Brain microvascular endothelial cell (primary cell): ENCODE measurements at regions not wholly inside any gene's neighbourhood (a gene's known extent, or its start where the extent isn't known, plus 50 kb on each side); places are given as distances from the start of the nearest gene placed in this dataset.

Experiments used
- DNase-seq: peaks from one replicate; pipeline ENCODE4 v3.0.0-alpha.2; 2020
- H3K27ac ChIP-seq: fragments of 250-450 bp; sonication (Bioruptor Pico); 2 replicates; pipeline ENCODE4 v1.5.1; 2020; ENCODE audit warnings: mild to moderate bottlenecking, moderate library complexity
- H3K27me3 ChIP-seq: fragments of 250-450 bp; sonication (Bioruptor Pico); replicated peaks from 2 replicates; pipeline ENCODE4 v1.5.1; 2020; ENCODE audit warnings: mild to moderate bottlenecking
- H3K36me3 ChIP-seq: fragments of 250-450 bp; sonication (Bioruptor Pico); replicated peaks from 2 replicates; pipeline ENCODE4 v1.5.1; 2020; ENCODE audit warnings: mild to moderate bottlenecking
- H3K4me3 ChIP-seq: 2 replicates; pipeline ENCODE4 v1.5.1; 2011; ENCODE audit warnings: low read depth, mild to moderate bottlenecking, control low read depth, low read length, moderate library complexity
- in situ Hi-C: cut with HindIII; loops from 2 replicates; pipeline ENCODE4 v1.10.0; 2017; ENCODE audit warnings: low sequenced_read_pairs, low pct_ligation_motif_present
- TF ChIP-seq, protein P1 (sequence below): IDR thresholded peaks from 2 replicates; pipeline ENCODE4 v1.5.1; 2011; ENCODE audit warnings: low read depth, mild to moderate bottlenecking, moderate library complexity, low read length, control low read depth, inconsistent platforms; ENCODE audit errors: missing control alignments

DNA sequence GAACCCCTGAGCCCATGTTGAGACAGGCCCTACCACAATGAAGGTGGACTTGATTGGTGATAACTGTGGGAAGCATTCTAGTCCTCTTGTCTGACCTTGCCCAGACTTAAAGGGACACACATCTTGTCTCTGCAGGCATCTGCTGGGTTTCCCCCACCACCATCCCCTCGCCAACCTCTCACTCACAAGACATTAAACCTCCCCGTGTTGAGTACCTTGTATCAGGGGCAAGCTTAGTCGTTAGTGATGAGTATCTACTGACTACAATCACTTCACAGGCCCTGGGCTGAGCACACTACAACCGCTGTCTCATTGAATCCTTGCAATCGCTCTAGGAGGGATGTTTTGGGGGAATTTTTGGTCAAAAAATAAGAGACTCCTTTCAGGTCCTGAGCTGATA, 86.0 kb downstream of the ICOS start:
- Histone ChIP-seq H3K27me3 (no peaks in the 10 kb centered on the region), H3K36me3 (no peaks in the 10 kb centered on the region), H3K27ac (no peak overlapping the region), H3K4me3 (no peak overlapping the region)
- no peak for DNase-seq
- in situ Hi-C loops, result no loop called here
- TF ChIP-seq, protein P1, sequence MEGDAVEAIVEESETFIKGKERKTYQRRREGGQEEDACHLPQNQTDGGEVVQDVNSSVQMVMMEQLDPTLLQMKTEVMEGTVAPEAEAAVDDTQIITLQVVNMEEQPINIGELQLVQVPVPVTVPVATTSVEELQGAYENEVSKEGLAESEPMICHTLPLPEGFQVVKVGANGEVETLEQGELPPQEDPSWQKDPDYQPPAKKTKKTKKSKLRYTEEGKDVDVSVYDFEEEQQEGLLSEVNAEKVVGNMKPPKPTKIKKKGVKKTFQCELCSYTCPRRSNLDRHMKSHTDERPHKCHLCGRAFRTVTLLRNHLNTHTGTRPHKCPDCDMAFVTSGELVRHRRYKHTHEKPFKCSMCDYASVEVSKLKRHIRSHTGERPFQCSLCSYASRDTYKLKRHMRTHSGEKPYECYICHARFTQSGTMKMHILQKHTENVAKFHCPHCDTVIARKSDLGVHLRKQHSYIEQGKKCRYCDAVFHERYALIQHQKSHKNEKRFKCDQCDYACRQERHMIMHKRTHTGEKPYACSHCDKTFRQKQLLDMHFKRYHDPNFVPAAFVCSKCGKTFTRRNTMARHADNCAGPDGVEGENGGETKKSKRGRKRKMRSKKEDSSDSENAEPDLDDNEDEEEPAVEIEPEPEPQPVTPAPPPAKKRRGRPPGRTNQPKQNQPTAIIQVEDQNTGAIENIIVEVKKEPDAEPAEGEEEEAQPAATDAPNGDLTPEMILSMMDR, result no peak

DNA sequence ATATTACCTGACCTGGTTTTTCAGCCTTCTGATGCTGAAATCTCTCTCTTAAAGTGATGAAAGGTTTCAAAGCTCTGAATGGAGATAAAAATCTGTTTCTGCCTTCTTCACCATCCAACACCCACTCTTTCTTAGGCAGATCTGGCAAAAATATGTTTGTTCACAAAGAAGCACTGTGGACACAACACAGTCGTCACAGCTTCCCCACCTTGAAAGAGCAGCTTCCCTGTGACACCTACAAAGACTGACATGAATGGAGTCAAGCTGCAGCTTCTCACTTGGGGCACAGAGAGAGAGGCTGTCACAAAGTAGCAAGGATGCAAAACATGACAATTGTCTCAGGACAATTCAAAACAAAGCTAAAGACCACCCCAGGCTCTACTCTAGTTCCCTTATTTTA, 86.5 kb downstream of the ICOS start:
- Histone ChIP-seq H3K4me3 (no peak overlapping the region), H3K27ac (no peak overlapping the region), H3K27me3 (no peaks in the 10 kb centered on the region), H3K36me3 (no peaks in the 10 kb centered on the region)
- TF ChIP-seq, protein P1, result no peak
- no peak for DNase-seq
- in situ Hi-C loops, result no loop called here

DNA sequence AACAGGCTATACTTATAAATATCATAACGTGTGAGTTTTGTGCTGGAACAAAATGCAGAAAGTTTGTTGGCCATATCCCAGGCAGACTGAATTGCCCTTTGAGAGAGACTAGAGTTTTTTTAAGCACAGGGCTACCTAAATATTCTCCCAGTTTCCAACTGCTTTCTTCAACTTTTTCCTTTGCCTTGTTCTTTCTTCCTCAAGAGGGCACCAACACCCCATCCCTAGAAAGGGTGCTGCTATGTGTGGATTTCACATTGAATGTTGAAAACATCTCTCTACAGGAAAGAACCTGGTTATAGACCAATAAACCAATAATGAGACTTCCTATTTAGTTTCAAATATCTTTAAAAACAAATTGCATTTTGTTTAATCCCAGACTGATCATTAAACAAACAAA, 87.9 kb downstream of the ICOS start:
- DNase-seq, result peak; percentile 47
- no peak overlapping the region for H3K4me3 ChIP-seq
- H3K27ac ChIP-seq, result no peak overlapping the region
- no peaks in the 10 kb centered on the region for H3K36me3 ChIP-seq
- in situ Hi-C loops, result no loop called here
- TF ChIP-seq, protein P1, result peak; percentile 74
- H3K27me3 ChIP-seq, result no peaks in the 10 kb centered on the region

DNA sequence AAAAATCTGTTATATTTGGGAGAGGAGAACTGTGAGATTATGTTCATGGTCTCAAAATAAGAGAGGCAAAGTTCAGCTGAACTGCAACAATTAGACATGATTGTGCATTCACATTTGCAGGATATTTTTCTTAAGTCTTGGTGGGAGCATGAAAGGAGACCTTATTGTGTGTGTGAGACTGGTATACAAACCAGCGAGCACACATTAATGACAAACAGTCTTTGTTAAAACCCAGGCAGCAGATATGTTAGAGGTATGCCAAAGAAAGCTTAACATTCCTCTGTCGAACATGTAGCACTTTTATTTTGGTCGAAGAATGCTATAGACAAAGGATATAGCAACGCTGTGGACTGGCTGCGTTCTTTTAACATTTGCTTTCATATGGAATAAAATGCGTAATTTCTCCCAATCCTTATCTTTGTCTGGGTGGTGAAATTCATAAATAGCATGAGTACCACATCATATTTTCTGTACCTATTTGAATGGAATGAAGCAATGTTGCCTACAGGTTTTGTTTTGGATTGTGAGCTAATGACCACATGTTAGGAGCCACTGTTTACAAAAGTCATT, 88.4 kb downstream of the ICOS start:
- TF ChIP-seq, protein P1, result no peak
- Histone ChIP-seq H3K36me3 (no peaks in the 10 kb centered on the region), H3K27ac (no peak overlapping the region), H3K27me3 (no peaks in the 10 kb centered on the region), H3K4me3 (no peak overlapping the region)
- DNase-seq, result no peak
- in situ Hi-C loops, result no loop called here

DNA sequence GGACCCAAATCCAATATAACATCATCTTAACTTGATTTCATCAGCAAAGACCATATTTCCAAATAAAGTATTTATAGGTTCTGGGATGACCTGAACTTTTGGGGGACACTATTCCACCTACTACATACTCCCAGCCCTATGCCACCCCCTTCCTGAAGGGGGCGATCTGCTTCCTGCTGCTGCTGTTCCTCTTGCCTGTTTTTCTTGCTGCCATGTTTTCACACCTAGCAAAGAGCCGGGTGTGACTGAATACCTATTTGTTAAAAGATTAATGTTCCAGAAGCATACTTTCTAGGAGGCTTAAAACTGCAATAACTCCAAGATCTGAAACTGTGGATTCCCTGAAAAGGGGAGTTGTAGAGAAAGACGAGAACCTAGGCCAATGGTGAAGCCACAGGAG, 89.7 kb downstream of the ICOS start:
- H3K27me3 ChIP-seq, result no peaks in the 10 kb centered on the region
- in situ Hi-C loops, result no loop called here
- TF ChIP-seq, protein P1, result peak; percentile 54
- H3K36me3 ChIP-seq, result no peaks in the 10 kb centered on the region
- H3K27ac ChIP-seq, result no peak overlapping the region
- no peak overlapping the region for H3K4me3 ChIP-seq
- DNase-seq, result no peak

DNA sequence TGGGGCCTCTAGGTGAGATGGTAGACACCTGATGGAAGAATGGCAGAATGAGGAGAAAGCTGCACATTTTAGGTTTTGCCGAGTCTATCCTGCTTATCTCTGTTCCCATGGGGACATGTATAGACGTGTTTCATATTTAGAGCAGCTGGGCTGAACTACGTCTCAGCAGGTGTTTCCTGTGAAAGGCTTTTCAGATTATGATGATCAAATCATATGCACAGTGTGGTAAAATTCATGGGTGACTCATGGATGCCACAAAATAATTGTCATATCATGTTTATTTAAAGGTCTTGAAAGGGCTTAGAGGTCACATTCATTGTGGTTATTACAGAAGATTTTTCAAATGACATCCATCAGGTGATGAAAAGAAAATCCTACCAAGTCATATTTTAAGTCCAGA, 90.5 kb downstream of the ICOS start:
- no peaks in the 10 kb centered on the region for H3K27me3 ChIP-seq

More for the DNA sequence above, 90.5 kb downstream of the ICOS start:
- H3K36me3 ChIP-seq, result no peaks in the 10 kb centered on the region
- no peak overlapping the region for H3K27ac ChIP-seq
- in situ Hi-C loops, result no loop called here
- DNase-seq, result peak; percentile 58
- TF ChIP-seq, protein P1, result no peak
- H3K4me3 ChIP-seq, result no peak overlapping the region
